ENCODE measurements at regions not wholly inside any gene's neighbourhood (a gene's known extent, or its start where the extent isn't known, plus 50 kb on each side); places are given as distances from the start of the nearest gene placed in this dataset.

- TF ChIP-seq POLR2AphosphoS5 (IDR thresholded peaks at IDR 0.05) (no peak), POLR2A (IDR thresholded peaks at IDR 0.05) (no peak), EP300 (IDR thresholded peaks at IDR 0.05; ENCODE audit: low read depth) (no peak)
- TF ChIP-seq, protein P1, sequence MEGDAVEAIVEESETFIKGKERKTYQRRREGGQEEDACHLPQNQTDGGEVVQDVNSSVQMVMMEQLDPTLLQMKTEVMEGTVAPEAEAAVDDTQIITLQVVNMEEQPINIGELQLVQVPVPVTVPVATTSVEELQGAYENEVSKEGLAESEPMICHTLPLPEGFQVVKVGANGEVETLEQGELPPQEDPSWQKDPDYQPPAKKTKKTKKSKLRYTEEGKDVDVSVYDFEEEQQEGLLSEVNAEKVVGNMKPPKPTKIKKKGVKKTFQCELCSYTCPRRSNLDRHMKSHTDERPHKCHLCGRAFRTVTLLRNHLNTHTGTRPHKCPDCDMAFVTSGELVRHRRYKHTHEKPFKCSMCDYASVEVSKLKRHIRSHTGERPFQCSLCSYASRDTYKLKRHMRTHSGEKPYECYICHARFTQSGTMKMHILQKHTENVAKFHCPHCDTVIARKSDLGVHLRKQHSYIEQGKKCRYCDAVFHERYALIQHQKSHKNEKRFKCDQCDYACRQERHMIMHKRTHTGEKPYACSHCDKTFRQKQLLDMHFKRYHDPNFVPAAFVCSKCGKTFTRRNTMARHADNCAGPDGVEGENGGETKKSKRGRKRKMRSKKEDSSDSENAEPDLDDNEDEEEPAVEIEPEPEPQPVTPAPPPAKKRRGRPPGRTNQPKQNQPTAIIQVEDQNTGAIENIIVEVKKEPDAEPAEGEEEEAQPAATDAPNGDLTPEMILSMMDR (IDR thresholded peaks at IDR 0.05), result no peak
These were observed 271.5 kb downstream of the TUSC7 start for GRCh38 chr3:116981089-116981488.

All from transverse colon (tissue), 4 donors.